Neutrophil (primary cell): ENCODE measurements at regions not wholly inside any gene's neighbourhood (a gene's known extent, or its start where the extent isn't known, plus 50 kb on each side); places are given as distances from the start of the nearest gene placed in this dataset.

Source experiments
- H3K27ac ChIP-seq: fragments of 200-600 bp; sonication (generic); 2 replicates; pipeline ENCODE4 v1.5.1; 2016; ENCODE audit warnings: mild to moderate bottlenecking, moderate library complexity
- H3K27me3 ChIP-seq: fragments of 200-600 bp; sonication (generic); 2 replicates; pipeline ENCODE4 v1.6.0; 2016; ENCODE audit warnings: mild to moderate bottlenecking
- H3K36me3 ChIP-seq: fragments of 200-600 bp; sonication (generic); 2 replicates; pipeline ENCODE4 v1.5.1; 2017
- H3K4me1 ChIP-seq, 2 experiments: fragments of 200-600 bp in 1 of 2; sonication (generic) in 1 of 2; 1 replicate in 1 of 2; 2 replicates in 1 of 2; pipeline versions ENCODE4 v1.5.1 to v1.6.1; 2013 to 2016; ENCODE audit warnings: low read depth in 1 of 2, low read length in 1 of 2, mild to moderate bottlenecking in 1 of 2, moderate library complexity in 1 of 2; ENCODE audit not compliant: control insufficient read depth in 1 of 2, insufficient read depth in 1 of 2
- H3K4me3 ChIP-seq, 2 experiments: fragments of 200-600 bp in 1 of 2; sonication (generic) in 1 of 2; 1 replicate in 1 of 2; 2 replicates in 1 of 2; pipeline ENCODE4 v1.5.1; 2013 to 2016; ENCODE audit warnings: low read depth in 1 of 2, low read length in 1 of 2, mild to moderate bottlenecking in 1 of 2, moderate library complexity in 1 of 2
- H3K9me3 ChIP-seq: fragments of 200-600 bp; sonication (generic); 2 replicates; pipeline ENCODE4 v1.5.1; 2016
- TF ChIP-seq, protein P1 (sequence below): fragments of 200-600 bp; sonication (generic); IDR thresholded peaks from 2 replicates; pipeline ENCODE4 v1.5.1; 2016; ENCODE audit warnings: antibody characterized with exemption

GRCh38 chr2:174656676-174657176, 59.1 kb upstream of the WIPF1 start:
- Histone ChIP-seq H3K9me3 (no peaks in the 10 kb centered on the region), H3K36me3 (no peaks in the 10 kb centered on the region), H3K4me1 (no peaks in the 10 kb centered on the region), H3K4me3 (no peak overlapping the region), H3K27ac (peak overlapping the region; percentile 47), H3K27me3 (no peaks in the 10 kb centered on the region)
- TF ChIP-seq, protein P1, sequence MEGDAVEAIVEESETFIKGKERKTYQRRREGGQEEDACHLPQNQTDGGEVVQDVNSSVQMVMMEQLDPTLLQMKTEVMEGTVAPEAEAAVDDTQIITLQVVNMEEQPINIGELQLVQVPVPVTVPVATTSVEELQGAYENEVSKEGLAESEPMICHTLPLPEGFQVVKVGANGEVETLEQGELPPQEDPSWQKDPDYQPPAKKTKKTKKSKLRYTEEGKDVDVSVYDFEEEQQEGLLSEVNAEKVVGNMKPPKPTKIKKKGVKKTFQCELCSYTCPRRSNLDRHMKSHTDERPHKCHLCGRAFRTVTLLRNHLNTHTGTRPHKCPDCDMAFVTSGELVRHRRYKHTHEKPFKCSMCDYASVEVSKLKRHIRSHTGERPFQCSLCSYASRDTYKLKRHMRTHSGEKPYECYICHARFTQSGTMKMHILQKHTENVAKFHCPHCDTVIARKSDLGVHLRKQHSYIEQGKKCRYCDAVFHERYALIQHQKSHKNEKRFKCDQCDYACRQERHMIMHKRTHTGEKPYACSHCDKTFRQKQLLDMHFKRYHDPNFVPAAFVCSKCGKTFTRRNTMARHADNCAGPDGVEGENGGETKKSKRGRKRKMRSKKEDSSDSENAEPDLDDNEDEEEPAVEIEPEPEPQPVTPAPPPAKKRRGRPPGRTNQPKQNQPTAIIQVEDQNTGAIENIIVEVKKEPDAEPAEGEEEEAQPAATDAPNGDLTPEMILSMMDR, result no peak

DNA sequence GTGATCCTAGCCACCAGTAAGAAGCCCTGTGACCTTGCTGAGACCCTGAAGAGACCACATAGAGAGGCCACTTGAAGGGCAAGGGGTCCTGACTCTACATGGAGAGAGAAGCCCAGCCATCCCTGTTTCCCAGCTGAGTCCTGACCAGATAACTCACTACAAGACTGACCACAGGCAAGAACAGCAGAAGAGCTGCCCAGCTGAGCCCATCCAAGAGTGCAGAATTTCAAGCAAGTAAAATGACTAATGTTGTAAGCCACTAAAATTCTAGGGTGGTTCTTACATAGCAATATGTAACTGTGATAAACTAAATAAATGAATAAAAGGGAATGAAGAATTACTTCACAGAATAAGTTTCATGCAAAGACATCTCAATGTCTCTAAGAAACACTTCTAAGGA, 58.4 kb upstream of the WIPF1 start:
- TF ChIP-seq, protein P1, result no peak

GRCh38 chr2:174654419-174654941, 56.9 kb upstream of the WIPF1 start:
- TF ChIP-seq, protein P1, result no peak
- H3K27me3 ChIP-seq, result no peaks in the 10 kb centered on the region
- H3K4me3 ChIP-seq, result no peak overlapping the region
- H3K36me3 ChIP-seq, result no peaks in the 10 kb centered on the region
- no peaks in the 10 kb centered on the region for H3K4me1 ChIP-seq
- no peak overlapping the region for H3K27ac ChIP-seq
- no peaks in the 10 kb centered on the region for H3K9me3 ChIP-seq

More for the DNA sequence above, 58.4 kb upstream of the WIPF1 start:
- Histone ChIP-seq H3K9me3 (no peaks in the 10 kb centered on the region), H3K4me3 (no peak overlapping the region), H3K27me3 (no peaks in the 10 kb centered on the region), H3K36me3 (no peaks in the 10 kb centered on the region), H3K4me1 (no peaks in the 10 kb centered on the region), H3K27ac (peak overlapping the region; percentile 47)

DNA sequence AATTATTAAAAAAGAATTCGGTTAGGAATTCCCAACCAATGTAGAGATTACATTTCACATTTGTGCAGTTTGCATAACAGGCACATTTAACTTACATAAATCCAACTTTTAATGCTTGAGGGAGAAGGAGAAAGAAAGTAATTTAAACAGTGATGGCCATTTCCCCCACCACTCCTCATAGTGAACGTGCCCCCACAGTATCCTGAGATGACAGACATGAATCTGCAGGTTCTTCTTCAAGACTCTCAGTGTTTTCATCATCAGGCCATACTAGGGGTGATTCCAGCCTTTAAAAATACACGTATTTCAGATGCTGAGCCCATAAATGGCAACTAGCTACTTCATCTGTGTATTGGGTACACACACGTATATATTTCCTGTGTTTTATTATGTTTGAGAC, 51.3 kb upstream of the WIPF1 start:
- Histone ChIP-seq H3K4me3 (no peak overlapping the region), H3K4me1 (no peaks in the 10 kb centered on the region), H3K27ac (no peak overlapping the region), H3K9me3 (no peaks in the 10 kb centered on the region), H3K27me3 (no peaks in the 10 kb centered on the region), H3K36me3 (no peaks in the 10 kb centered on the region)
- TF ChIP-seq, protein P1, result no peak
